GM23338 (cell line): ENCODE measurements at regions not wholly inside any gene's neighbourhood (a gene's known extent, or its start where the extent isn't known, plus 50 kb on each side); places are given as distances from the start of the nearest gene placed in this dataset.

ENCODE experiments used
- CREB1 ChIP-seq: fragments of 250-450 bp; sonication (Bioruptor Pico); IDR thresholded peaks from 2 replicates; pipeline ENCODE4 v1.5.0; 2020; ENCODE audit warnings: low read depth, mild to moderate bottlenecking, moderate library complexity
- CTCF ChIP-seq, 2 experiments: fragments of 200-600 bp in 1 of 2; sonication (generic) in 1 of 2; conservative IDR thresholded peaks; 2 replicates each; pipeline versions ENCODE4 v1.5.1 to v1.6.1; 2016 to 2017; ENCODE audit warnings: antibody characterized with exemption in 2 of 2, low read depth in 2 of 2, mild to moderate bottlenecking in 2 of 2, moderate library complexity in 1 of 2
- ETS1 ChIP-seq: IDR thresholded peaks from 2 replicates; pipeline ENCODE4 v1.6.1; 2016; ENCODE audit warnings: antibody characterized with exemption
- EZH2 ChIP-seq: fragments of 200-600 bp; sonication (generic); IDR thresholded peaks from one replicate; pipeline ENCODE4 v1.8.0; 2017; ENCODE audit warnings: antibody characterized with exemption, mild to moderate bottlenecking, low read depth; ENCODE audit not compliant: unreplicated experiment
- EZH2phosphoT487 ChIP-seq: fragments of 200-600 bp; sonication (generic); IDR thresholded peaks from one replicate; pipeline ENCODE4 v1.8.1; 2018; ENCODE audit warnings: antibody characterized with exemption; ENCODE audit not compliant: unreplicated experiment
- JUNB ChIP-seq: IDR thresholded peaks from one replicate; pipeline ENCODE4 v1.6.1; 2016; ENCODE audit warnings: antibody characterized with exemption; ENCODE audit not compliant: unreplicated experiment
- NANOG ChIP-seq: IDR thresholded peaks from 2 replicates; pipeline ENCODE4 v1.6.1; 2016; ENCODE audit warnings: antibody characterized with exemption, borderline replicate concordance
- POLR2AphosphoS5 ChIP-seq: IDR thresholded peaks from 2 replicates; pipeline ENCODE4 v1.6.1; 2016; ENCODE audit warnings: antibody characterized with exemption, low read depth
- REST ChIP-seq: IDR thresholded peaks from one replicate; pipeline ENCODE4 v1.6.1; 2018; ENCODE audit warnings: antibody characterized with exemption; ENCODE audit not compliant: unreplicated experiment
- STAT1 ChIP-seq: IDR thresholded peaks from one replicate; pipeline ENCODE4 v1.6.1; 2016; ENCODE audit warnings: antibody characterized with exemption; ENCODE audit not compliant: unreplicated experiment
- ZNF114 ChIP-seq: fragments of 250-450 bp; sonication (Bioruptor Pico); IDR thresholded peaks from 2 replicates; pipeline ENCODE4 v1.5.0; 2020; ENCODE audit warnings: mild to moderate bottlenecking, moderate library complexity
- ZNF331 ChIP-seq: fragments of 250-450 bp; sonication (Bioruptor Pico); IDR thresholded peaks from 2 replicates; pipeline ENCODE4 v1.5.0; 2020; ENCODE audit warnings: low read depth, mild to moderate bottlenecking, moderate library complexity

- TF ChIP-seq CTCF (conservative IDR thresholded peaks at IDR 0.05; ENCODE audit: low read depth in 2 of 2): no peak
- no peak for TF ChIP-seq EZH2
- no peak for TF ChIP-seq REST
- TF ChIP-seq POLR2AphosphoS5: no peak
- TF ChIP-seq CREB1: no peak
- no peak for TF ChIP-seq ETS1
- no peak for TF ChIP-seq EZH2phosphoT487
- TF ChIP-seq ZNF331 (CRISPR knock-in tag): no peak
- no peak for TF ChIP-seq STAT1
- TF ChIP-seq JUNB: no peak
- TF ChIP-seq ZNF114 (CRISPR knock-in tag): no peak
- TF ChIP-seq NANOG: no peak
Measured at GRCh38 chr1:106232128-106232527, 824.3 kb upstream of the PRMT6 start.
